HUDEP-2 (cell line): ENCODE measurements at regions not wholly inside any gene's neighbourhood (a gene's known extent, or its start where the extent isn't known, plus 50 kb on each side); places are given as distances from the start of the nearest gene placed in this dataset.

ENCODE experiments used
- DNase-seq, 76 experiments: peaks; one replicate each; lab custom pipeline; 2025; ENCODE audit not compliant: unreplicated experiment in 76 of 76; lab: John Stamatoyannopoulos, UW

DNA sequence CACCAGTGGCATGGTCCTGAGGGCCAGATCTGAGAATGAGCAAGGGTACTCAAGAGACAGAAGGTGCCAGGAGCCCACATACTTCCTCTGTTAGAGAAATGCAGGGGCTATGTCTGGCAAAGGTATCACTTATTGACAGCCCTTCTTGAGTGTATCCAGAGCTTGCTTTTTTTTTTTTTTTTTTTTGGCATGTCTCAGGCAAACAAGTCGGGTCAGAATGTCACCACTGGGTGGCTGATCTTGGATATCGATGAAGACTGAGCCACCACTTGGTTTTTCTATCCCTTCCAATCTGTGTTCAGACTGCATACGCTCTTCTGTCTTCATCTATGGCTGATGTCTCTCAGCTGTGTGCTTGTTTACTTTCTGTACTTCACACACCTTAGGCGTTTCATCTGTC is 363.4 kb upstream of the C2CD4B start:
- DNase-seq: no peak

DNA sequence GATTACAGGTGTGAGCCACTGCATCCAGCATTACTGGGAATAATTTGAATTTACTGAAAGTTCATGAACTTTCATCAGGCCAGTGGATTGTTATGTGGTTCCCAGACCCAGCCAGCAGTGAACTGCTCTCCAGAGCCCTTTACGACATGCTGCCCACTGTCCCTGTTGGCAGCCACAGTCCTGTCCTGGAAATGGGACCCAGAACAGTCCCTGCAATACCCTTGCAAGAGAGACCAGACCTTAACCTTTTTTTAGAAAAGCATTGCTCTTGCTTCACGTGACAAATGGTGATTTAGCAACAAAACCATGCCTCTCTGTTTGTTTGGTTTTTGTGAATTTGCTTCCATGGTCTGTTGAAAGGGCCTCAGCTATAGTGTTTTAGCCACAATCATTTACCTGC is 367.3 kb upstream of the C2CD4B start:
- DNase-seq: no peak

DNA sequence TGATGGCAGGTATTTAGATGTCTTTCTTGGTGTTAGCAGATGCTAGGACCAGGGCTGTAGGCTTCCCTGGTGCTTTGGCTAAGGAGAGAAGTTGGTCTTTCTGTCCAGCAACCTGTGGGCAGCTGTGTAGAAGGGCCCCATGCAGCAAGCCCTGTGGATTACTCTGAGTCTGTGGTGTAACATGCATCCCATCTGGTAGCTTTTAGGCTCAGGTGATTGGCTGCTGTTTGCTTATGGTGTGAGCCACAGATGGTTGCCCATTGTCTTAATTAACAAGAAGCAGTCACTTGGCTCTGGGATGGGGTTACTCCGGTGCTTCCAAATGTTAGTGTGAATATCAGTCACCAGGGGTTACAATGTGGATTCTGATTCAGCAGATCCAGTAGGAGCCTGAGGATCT is 368.6 kb upstream of the C2CD4B start:
- no peak for DNase-seq

DNA sequence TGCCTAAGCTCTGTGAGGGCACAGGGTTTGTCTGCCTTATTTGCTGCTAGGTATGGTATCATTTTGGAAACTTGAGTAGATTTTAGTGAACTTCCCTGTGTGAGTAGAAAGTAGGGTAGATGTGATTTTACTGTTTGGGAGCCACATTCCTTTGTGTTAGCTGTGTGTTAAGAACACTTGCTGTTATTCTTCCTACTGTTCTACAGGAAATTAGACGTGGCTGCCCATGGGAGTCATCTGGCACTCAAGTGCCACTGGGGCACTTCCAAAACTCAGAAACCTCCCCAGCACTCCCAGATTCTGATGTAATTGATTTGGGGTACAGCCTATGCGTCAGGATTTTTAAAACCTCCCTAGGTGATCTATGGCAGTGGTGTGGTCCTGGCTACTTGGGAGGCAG is 369.9 kb upstream of the C2CD4B start:
- DNase-seq: no peak

DNA sequence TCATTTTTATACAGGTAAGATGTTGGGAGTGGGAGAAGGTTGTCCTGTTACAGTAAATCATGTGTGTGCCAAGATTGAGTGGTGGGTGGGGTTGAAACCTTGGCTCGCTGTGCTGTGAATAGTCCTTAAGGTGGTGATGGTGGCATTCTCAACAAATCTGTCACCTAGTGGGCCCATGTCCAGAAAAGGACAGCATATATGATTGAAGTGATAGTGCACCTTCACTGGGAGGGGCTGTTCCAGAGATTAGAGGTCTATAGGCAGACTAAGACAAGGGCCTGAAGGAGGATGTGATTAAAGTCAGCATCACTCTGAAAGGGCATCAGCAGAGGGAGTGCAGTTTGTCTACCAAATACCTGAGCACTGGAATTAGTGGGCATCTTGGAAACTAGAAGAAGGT is 374.2 kb upstream of the C2CD4B start:
- no peak for DNase-seq

DNA sequence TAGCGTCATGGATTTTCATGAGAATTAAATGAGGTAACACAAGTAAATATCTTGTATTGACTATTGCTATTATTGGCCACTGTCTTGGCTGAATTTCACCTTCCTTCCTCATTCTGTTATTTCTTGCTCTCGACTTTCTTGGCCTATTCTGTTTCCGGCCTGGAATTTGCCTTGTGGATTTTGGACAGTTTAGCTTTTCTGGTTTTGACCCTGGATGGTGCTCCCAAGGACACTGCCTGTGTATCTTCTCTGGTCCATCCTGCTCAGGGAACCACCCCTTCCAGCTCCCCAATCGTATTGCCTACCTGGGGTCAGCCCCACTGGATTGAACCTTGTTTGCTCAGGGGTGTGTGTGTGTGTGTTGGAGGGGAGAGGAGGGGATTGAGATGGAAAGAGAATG is 376.2 kb upstream of the C2CD4B start:
- DNase-seq: no peak

DNA sequence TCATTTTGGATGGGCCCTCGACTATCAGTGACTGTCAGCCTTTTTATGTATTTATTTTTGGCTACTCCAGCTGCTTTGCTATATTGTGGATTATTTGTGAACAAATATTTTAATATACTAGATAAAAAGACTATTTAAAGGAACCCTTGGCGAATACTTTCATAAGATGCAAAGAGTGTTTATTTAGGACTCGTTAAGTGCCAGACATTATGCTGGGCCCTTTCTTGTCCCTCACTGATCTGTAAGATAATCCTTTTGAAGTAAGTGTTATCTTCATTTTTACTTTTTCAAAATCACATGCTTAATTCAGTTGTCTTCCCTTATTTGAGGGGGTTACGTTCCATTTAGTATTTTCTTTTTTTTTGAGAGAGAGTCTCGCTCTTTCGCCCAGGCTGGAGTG is 376.8 kb upstream of the C2CD4B start:
- DNase-seq: no peak

DNA sequence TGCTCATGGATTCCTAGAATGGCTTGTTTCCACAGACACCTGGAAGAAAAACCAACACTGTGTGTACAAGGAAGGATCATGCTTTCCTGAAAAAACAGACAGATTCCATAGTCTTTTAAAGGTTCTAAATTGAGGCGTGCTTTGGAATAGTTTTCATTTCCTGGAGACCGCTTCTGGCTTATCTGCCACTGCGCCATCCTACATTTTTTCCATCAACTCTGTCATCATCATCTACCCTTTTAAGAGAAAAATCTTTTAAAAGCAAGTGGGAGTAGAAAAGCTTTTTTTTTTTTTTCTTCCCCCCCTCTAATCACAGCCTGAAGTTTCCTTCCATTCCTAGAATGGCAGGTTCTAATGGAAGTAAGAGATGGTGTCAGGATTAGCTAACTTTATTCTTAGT is 379.4 kb upstream of the C2CD4B start:
- no peak for DNase-seq

DNA sequence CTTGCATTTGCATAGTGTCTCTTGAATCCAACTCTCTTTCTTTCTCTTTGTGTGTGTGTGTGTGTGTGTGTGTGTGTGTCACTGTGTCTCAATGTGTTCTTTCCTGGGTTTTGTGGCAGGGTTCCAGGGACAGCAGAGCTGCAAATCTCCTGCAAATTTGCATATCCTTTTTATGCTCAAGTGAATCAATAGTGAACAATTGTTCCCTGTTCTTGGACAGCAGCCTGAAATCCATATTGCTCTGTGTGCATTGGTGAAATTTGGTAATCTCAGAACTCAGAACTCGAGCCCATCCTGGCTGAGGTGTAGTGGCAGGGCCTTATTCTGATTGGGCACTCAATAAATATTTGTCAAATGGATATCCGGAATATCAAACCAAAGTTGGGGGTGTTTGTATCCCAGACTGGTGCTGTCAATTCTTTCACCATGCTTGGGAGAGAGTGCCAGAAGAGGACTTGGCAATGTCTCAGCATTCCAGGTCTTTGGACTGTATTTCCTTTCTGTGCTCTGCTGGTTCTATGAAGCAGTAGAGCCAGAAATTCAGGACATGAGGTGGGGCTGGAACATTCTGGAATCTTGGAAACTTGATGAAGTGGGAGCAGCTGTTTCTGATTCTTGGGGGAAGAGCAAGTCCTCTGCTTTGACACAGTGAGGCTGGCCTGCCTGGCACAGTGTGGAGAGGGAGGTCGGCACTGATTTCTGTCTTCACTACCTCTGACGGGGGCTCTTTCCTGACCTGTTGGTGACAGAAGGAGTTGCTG is 380.6 kb upstream of the C2CD4B start:
- no peak for DNase-seq

DNA sequence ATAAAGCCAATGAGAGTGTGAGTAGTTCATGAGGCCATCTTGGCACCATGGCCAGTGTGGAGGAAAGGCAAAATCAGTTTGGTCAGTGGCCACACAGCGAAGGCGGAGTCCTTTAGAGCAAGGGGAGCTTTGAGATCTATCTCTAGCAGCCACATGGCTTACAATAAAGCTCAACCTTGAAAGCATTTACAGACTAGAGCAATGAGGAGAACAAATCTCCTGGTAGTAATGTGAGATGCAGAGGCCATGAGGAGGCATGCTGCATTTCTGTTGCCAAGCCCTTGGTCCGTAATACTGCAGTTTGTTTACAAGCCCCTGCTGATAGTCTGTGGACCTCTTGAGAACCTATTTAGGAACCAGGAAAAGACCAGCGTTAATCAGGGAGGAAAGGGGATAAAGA is 381.5 kb upstream of the C2CD4B start:
- DNase-seq: no peak

DNA sequence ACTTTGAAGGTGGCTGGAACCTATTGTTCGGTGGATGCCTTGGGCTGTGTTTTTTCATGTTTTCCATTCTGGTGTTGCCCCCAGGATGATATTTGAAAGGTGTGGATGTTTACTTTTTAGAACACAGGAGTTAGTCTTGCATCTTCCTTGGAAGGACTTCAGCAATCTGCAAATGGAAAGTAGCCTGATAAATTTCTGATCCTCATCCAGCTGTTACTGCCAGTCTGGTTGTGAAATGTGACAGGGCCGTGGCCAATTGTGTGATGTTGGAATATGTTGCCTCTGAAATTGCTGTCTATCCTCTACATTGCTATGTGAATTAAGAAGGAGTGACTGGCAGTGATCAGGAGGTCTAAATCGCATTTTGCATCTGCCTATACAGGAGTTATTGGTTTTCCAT is 382.5 kb upstream of the C2CD4B start:
- no peak for DNase-seq

DNA sequence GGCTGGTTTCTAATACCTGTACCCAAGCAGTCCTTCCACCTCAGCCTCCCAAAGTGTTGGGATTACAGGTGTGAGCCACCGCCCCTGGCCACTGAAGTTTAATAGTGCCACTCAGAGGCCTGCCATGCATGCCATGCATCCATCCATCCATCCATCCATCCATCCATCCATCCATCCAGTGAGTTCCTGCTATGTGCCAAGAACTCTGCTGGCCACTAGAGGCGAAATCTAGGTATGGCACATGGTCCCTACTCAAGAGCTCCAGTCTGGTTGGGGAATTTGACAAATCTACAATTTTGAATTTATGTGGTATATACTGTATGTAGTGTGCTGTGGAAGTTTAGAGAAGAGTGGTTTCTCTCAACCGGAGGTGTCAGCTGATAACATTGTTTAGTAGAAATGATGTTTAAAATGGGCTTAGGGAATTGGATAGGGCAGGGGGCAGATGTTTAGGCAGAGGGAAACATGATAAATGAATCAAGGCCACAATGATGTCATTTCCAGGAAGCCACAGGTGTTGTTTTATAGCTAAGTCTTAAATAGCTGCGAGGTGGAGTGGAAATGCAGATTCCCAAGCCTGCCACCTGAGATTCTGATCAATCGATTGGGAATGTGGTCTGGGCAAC is 384.4 kb upstream of the C2CD4B start:
- peak in 22 of 76 experiments; percentile 1 to 38 (median 11) for DNase-seq

DNA sequence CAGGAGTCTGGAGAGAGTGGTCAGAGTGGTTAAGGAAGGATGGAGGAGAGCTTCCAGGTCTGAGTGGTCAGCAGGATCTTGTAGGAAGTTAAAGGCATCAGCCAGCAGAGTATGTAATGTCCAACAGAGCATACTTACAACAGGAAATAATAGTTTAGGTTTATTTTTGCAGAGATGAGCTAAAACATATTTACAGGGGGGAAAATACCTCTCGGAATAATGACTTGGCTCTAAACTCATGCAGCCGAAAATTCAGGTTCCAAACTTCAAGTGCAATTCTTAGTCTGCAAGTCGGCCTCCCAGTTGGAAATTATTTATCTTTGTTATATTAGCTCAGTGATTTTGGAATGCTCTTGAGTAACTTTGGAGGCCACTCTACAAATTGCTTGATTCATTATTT is 385.0 kb upstream of the C2CD4B start:
- no peak for DNase-seq

DNA sequence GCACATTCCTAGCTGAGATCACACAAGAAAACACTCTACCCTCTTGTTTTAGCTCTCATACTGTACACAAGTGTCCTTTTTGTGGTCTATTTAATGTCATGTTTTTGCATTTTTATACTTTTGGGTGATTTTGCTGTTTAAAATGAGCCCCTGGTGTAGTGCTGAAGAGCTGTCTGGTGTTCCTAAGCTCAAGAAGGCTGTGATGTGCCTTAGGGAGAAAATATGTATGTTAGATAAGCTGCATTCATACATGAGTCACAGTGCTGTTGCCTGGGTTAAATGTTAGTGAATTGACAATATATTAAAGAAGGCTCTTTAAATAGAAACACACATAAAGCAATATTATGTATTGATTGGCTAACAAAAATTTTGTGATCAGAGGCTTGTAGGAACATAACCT is 387.4 kb upstream of the C2CD4B start:
- DNase-seq: no peak

DNA sequence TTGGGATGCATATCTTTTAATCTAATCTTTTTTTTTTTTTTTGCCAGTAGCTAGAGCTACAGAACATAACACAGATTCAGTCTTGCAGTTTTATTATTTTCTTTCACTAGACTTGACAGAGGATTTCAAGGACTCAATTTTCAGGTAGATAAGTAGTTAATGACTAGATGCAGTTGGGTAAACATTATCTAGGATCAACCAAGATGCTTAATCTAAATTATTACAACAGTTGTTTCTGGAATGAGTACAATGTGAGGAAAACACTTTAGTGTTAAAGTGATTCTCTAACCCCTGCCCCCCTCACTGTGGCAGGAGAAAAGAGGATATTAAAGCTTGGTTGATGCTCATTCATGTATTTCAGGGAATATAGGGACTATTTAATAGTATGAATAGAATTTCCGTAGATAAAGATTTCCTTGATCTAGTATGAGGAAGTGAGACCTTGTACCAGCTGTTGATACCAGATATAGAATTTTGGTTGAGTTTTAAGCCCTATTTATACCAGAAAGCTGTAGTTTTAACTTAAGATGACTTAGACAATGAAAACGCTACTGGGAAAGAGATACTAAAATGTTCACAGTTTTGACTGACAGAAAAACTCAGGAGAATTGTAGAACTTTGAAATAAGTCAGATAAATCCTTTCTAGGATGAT is 389.0 kb upstream of the C2CD4B start:
- DNase-seq: no peak

DNA sequence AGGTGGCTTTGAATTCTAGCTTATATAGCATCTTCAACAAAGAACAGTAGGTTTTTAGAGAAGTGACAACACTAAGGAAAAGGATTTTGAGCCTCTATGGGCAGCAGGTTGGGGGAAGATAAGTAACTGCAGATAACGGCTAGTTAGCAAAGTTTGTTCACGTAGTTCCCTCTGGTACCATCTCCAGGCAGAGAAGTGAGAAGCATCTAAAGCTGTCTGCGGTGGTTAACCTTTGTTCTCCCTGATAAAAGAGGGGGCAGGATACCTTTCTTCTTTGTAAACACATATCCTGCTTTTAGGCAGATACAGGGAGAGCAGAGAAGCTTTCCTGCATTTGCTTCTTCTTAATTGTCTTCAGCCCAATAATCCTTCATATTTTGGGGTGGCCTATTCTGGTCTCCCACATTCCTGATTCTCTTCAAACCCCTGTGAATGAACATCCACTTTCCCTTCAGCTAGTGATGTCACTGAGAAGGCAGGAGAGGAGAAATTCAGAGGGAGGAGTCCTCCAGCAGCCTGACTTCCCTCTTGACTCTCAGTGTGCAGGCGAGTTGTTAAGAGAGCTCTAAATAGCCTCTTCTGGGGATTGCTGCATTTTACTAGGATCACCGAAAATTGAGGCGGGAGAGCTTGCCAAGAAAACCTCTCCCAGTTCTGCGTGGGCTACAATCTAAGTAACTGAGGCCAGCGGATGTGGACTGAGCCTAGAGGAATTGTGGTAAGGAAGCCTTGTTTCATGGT is 393.7 kb upstream of the C2CD4B start:
- DNase-seq: no peak

DNA sequence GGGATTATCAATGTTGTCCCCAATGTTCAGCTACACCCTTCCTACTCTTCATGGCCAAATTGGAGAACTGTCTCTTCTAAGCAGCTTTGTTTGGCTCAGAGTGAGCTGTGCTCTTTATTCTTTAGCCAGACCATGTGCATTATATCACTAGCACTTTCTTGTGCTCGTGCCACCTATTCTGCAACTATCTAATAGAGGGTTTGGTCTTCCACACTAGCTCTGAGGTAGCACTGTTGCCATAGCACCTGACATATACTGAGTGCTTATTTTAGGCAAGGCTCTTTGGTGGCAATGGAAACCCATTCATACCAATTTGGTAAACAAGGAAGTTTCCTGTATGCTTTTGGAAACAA is 394.3 kb upstream of the C2CD4B start:
- no peak for DNase-seq

DNA sequence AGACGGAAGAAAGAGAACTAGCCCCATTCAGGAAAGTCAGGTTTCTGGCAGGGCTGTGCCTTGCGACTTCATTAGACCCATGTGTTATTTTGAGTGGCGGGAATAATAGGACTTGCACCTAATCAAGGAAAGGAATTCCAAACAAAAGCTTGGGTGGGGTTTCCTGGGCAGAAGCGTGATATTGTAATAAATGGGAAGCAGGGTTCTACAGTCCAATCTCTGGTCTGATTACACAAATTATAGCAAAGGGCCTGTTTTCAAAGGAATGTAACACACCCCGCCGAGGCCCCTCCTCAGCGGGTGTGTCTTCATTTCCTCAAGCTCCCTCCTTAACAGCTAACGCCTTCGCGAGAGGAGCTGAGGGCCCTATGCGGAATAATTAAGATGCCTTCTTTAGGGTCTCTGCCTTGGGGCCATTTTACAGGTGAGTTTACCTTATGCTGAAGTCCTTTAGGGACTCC is 396.0 kb upstream of the C2CD4B start:
- DNase-seq: no peak

DNA sequence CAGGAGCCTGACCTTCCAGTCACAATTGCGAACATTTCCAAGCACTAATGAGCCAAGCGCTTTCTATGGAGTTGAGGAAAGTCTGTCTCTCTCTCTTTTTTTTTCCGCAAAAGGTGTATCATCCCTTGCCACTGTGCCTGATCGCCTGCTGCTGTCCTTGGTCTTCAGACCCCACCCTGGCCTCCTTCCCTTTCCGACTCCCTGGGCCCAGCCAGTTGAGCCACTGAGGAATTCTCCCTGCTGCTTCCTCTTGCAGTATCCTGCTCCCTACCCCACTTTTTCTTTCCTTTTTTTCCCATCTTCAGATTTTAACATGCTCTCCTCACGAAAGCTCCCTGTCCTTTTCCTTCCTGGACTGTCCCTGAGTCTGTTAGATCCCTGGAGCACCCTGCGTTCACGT is 396.5 kb upstream of the C2CD4B start:
- no peak for DNase-seq

DNA sequence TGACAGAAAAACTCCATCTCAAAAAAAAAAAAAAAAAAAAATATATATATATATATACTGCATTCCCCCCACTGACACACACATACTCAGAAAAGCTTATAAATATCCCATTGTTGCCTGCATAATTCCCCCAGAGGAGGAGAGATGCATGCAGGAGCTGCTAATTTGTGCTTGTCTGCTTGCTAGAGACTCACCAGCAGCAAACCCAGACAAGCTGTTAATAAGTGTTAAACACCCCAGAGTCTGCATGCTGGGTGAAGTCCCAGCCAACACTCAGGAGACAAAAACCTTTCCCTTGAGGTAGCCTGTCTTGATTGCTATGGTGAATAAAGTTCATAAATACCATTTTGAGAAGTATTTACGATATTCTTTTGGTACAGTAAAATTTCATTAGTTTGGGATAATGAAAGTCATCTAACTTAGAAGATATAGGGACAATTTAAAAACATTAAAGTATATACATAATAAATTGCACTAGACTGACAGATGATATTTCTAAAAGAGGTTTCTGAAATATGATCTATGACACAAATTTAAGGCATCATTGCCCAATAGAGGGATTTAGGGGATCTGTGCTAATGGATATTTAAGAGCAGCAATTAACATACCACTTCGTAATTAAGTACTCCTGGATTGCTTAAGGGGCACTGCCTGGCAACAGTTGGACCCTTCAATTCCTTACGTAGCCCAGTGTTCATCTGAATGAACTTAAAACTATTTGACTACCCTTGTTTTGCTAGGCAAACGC is 400.0 kb upstream of the C2CD4B start:
- no peak for DNase-seq

DNA sequence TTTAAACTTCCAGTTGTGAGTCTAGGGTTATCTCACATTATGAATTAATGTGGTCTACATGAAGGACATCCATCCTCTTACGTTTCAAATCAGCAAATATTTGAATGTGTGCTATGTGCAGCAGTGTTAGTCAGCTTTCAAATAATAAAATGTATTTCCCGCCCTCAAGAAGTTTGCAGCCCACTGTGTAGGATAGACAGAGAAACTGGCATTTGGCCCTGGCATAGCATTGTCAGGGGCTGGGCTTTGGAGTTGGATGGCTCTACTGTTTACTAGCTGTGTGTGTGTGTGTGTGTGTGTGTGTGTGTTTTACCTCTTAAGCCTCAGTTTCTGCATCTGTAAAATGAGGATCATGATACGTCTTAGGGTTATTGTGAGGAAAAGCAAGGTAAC is 400.5 kb upstream of the C2CD4B start:
- no peak for DNase-seq
